Keratinocyte (primary cell): ENCODE measurements at regions not wholly inside any gene's neighbourhood (a gene's known extent, or its start where the extent isn't known, plus 50 kb on each side); places are given as distances from the start of the nearest gene placed in this dataset.

Source experiments
- DNase-seq: peaks from one replicate; pipeline ENCODE4 v3.0.0-alpha.2; 2011; ENCODE audit warnings: low read depth, missing footprints, low spot score
- FAIRE-seq: peaks from 2 replicates; lab custom pipeline; 2011; peaks lifted over from hg19 to GRCh38; lab: Jason Lieb, UNC
- H2AFZ ChIP-seq: 2 replicates; pipeline ENCODE4 v1.6.0; 2012; ENCODE audit warnings: low read length, control low read depth, inconsistent platforms; ENCODE audit not compliant: control insufficient read depth
- H3K27ac ChIP-seq: 2 replicates; pipeline ENCODE4 v1.5.1; 2011; ENCODE audit warnings: low read length; ENCODE audit not compliant: control insufficient read depth, insufficient read depth
- H3K27me3 ChIP-seq: 3 replicates; pipeline ENCODE4 v1.6.0; 2011; ENCODE audit warnings: low read length; ENCODE audit not compliant: control insufficient read depth, insufficient read depth; ENCODE audit errors: extremely low read depth
- H3K36me3 ChIP-seq, 2 experiments: 2 replicates in 1 of 2; 3 replicates in 1 of 2; pipeline ENCODE4 v1.5.1; 2011; ENCODE audit warnings: low read length in 2 of 2, mild to moderate bottlenecking in 1 of 2; ENCODE audit not compliant: control insufficient read depth in 2 of 2, insufficient read depth in 2 of 2; ENCODE audit errors: extremely low read depth in 1 of 2
- H3K4me1 ChIP-seq: 3 replicates; pipeline ENCODE4 v1.5.1; 2011; ENCODE audit warnings: low read length; ENCODE audit not compliant: control insufficient read depth, insufficient read depth; ENCODE audit errors: extremely low read depth
- H3K4me2 ChIP-seq: 3 replicates; pipeline ENCODE4 v1.6.0; 2011; ENCODE audit warnings: low read depth, low read length; ENCODE audit not compliant: control insufficient read depth, insufficient read depth; ENCODE audit errors: extremely low read depth
- H3K4me3 ChIP-seq, 3 experiments: fragments of 200-600 bp in 1 of 3; sonication (generic) in 1 of 3; 2 replicates in 2 of 3; 3 replicates in 1 of 3; pipeline ENCODE4 v1.5.1; 2011 to 2016; ENCODE audit warnings: low read length in 3 of 3, mild to moderate bottlenecking in 3 of 3, control low read depth in 2 of 3, inconsistent platforms in 1 of 3, low read depth in 1 of 3, mixed read lengths in 1 of 3, mixed run types in 1 of 3, moderate library complexity in 1 of 3; ENCODE audit not compliant: control insufficient read depth in 2 of 3, insufficient read depth in 2 of 3; ENCODE audit errors: extremely low read depth in 1 of 3
- H3K79me2 ChIP-seq: 2 replicates; pipeline ENCODE4 v1.6.0; 2012; ENCODE audit warnings: low read length; ENCODE audit not compliant: control insufficient read depth, insufficient read depth
- H3K9ac ChIP-seq: 3 replicates; pipeline ENCODE4 v1.6.0; 2011; ENCODE audit warnings: low read length; ENCODE audit not compliant: control insufficient read depth, insufficient read depth; ENCODE audit errors: extremely low read depth
- H3K9me1 ChIP-seq: 3 replicates; pipeline ENCODE4 v1.6.0; 2011; ENCODE audit warnings: low read length; ENCODE audit not compliant: control insufficient read depth, insufficient read depth; ENCODE audit errors: extremely low read depth
- H3K9me3 ChIP-seq: 2 replicates; pipeline ENCODE4 v1.5.1; 2012; ENCODE audit warnings: low read depth, low read length; ENCODE audit not compliant: control insufficient read depth
- H4K20me1 ChIP-seq: 3 replicates; pipeline ENCODE4 v1.6.0; 2011; ENCODE audit warnings: low read length; ENCODE audit not compliant: control insufficient read depth, insufficient read depth; ENCODE audit errors: extremely low read depth
- CTCF ChIP-seq, 3 experiments: IDR thresholded peaks in 1 of 3; conservative IDR thresholded peaks in 1 of 3; optimal IDR thresholded peaks in 1 of 3; 2 replicates in 2 of 3; 3 replicates in 1 of 3; pipeline versions ENCODE3 to v1.5.1; 2011; ENCODE audit warnings: low read length in 3 of 3, mild to moderate bottlenecking in 3 of 3, moderate library complexity in 2 of 3, control low read depth in 1 of 3, inconsistent platforms in 1 of 3; ENCODE audit not compliant: insufficient read depth in 2 of 3; ENCODE audit errors: extremely low read depth in 1 of 3
- EZH2 ChIP-seq: IDR thresholded peaks from one replicate; pipeline ENCODE4 v1.6.1; 2012; ENCODE audit warnings: inconsistent platforms, mild to moderate bottlenecking, low read length, moderate library complexity
- dilution Hi-C: fragments of 300-500 bp; cut with MboI; formaldehyde crosslinking; loops from one replicate; pipeline ENCODE4 v1.7.0; 2020; ENCODE audit warnings: low sequenced_read_pairs; ENCODE audit not compliant: extremely low pct_ligation_motif_present

GRCh38 chr5:125463466-125464092, 717.1 kb upstream of the ZNF608 start:
- Histone ChIP-seq H3K4me1 (no peaks in the 10 kb centered on the region), H3K4me2 (no peak overlapping the region), H2AFZ (peak overlapping the region; percentile 41), H3K79me2 (no peaks in the 10 kb centered on the region), H3K4me3 (no peak overlapping the region), H3K36me3 (no peaks in the 10 kb centered on the region), H3K9ac (no peak overlapping the region), H3K27ac (no peak overlapping the region), H3K9me1 (no peaks in the 10 kb centered on the region), H4K20me1 (no peaks in the 10 kb centered on the region), H3K27me3 (no peaks in the 10 kb centered on the region), H3K9me3 (no peaks in the 10 kb centered on the region)
- no peak for DNase-seq
- dilution Hi-C loops = no loop called here
- TF ChIP-seq CTCF (optimal IDR thresholded peaks at IDR 0.05 in 1 of 3, IDR thresholded peaks at IDR 0.05 in 1 of 3, conservative IDR thresholded peaks at IDR 0.05 in 1 of 3; ENCODE audit: extremely low read depth in 1 of 3, insufficient read depth in 2 of 3, low read length in 3 of 3) (no peak), EZH2 (no peak)
- peak; percentile 36 for FAIRE-seq

GRCh38 chr5:125464847-125465432, 718.5 kb upstream of the ZNF608 start:
- no peak for TF ChIP-seq EZH2
- TF ChIP-seq CTCF (optimal IDR thresholded peaks at IDR 0.05 in 1 of 3, IDR thresholded peaks at IDR 0.05 in 1 of 3, conservative IDR thresholded peaks at IDR 0.05 in 1 of 3; ENCODE audit: extremely low read depth in 1 of 3, insufficient read depth in 2 of 3, low read length in 3 of 3) = no peak
- H3K4me1 ChIP-seq = no peaks in the 10 kb centered on the region
- H3K36me3 ChIP-seq = no peaks in the 10 kb centered on the region
- no peak overlapping the region for H3K9ac ChIP-seq
- no peak overlapping the region for H3K4me3 ChIP-seq
- H3K9me3 ChIP-seq = no peaks in the 10 kb centered on the region
- no peak for FAIRE-seq
- DNase-seq = no peak
- no peaks in the 10 kb centered on the region for H3K79me2 ChIP-seq
- H3K4me2 ChIP-seq = no peak overlapping the region
- no peak overlapping the region for H3K27ac ChIP-seq
- H3K27me3 ChIP-seq = no peaks in the 10 kb centered on the region
- H3K9me1 ChIP-seq = no peaks in the 10 kb centered on the region
- no peak overlapping the region for H2AFZ ChIP-seq
- H4K20me1 ChIP-seq = no peaks in the 10 kb centered on the region
- dilution Hi-C loops = no loop called here
